Lung (tissue), 11 donors: ENCODE measurements at regions not wholly inside any gene's neighbourhood (a gene's known extent, or its start where the extent isn't known, plus 50 kb on each side); places are given as distances from the start of the nearest gene placed in this dataset.

ENCODE experiments used
- ATAC-seq: fragments of 200-7000 bp; cut with Tn5 transposase; one replicate; pipeline ENCODE4 v1.9.1; 2020; ENCODE audit warnings: moderate number of reproducible peaks; ENCODE audit not compliant: insufficient read depth, low FRiP score
- DNase-seq, 3 donors: peaks; one replicate each; pipeline ENCODE4 v3.0.0-alpha.2; 2013 to 2017
- H3K27ac ChIP-seq, 2 donors: one replicate each; pipeline ENCODE4 v1.5.1; 2013; ENCODE audit warnings: mild to moderate bottlenecking in 2 of 2, moderate library complexity in 2 of 2, control low read depth in 1 of 2, inconsistent platforms in 1 of 2, low read depth in 1 of 2, low read length in 1 of 2
- H3K27me3 ChIP-seq, 3 donors: one replicate each; pipeline ENCODE4 v1.5.1; 2013; ENCODE audit warnings: low read length in 2 of 3; ENCODE audit not compliant: control insufficient read depth in 3 of 3, insufficient read depth in 3 of 3
- H3K36me3 ChIP-seq, 4 donors: one replicate each; pipeline ENCODE4 v1.5.1; 2013; ENCODE audit warnings: low read length in 4 of 4, mild to moderate bottlenecking in 1 of 4, moderate library complexity in 1 of 4; ENCODE audit not compliant: control insufficient read depth in 4 of 4, insufficient read depth in 4 of 4
- H3K4me1 ChIP-seq, 5 donors: one replicate each; pipeline ENCODE4 v1.5.1; 2013; ENCODE audit warnings: low read length in 5 of 5, mild to moderate bottlenecking in 2 of 5, moderate library complexity in 1 of 5; ENCODE audit not compliant: control insufficient read depth in 5 of 5, insufficient read depth in 5 of 5
- H3K4me3 ChIP-seq: one replicate; pipeline ENCODE4 v1.5.1; 2013; ENCODE audit warnings: mild to moderate bottlenecking, control low read depth, moderate library complexity
- H3K9ac ChIP-seq, 2 donors: one replicate each; pipeline ENCODE4 v1.5.1; 2013; ENCODE audit warnings: low read length in 2 of 2, control low read depth in 1 of 2; ENCODE audit not compliant: insufficient read depth in 1 of 2
- H3K9me3 ChIP-seq, 4 donors: one replicate each; pipeline ENCODE4 v1.5.1; 2013; ENCODE audit warnings: low read length in 3 of 4, mild to moderate bottlenecking in 1 of 4, moderate library complexity in 1 of 4; ENCODE audit not compliant: control insufficient read depth in 4 of 4, insufficient read depth in 3 of 4
- WGBS, 2 donors: extraction: QIAGEN DNeasy Blood & Tissue Kit; methylation state at CpG; one replicate each; pipeline ENCODE4 v1.1.7; 2013; 5-methylcytosine and 5-hydroxymethylcytosine counted together
- TF ChIP-seq, protein P1 (sequence below): IDR thresholded peaks from 2 replicates; pipeline ENCODE4 v1.5.1; 2012; ENCODE audit warnings: mild to moderate bottlenecking; ENCODE audit errors: control extremely low read depth, extremely low read depth
- donor health status: control.
- donor health status: control.
- donor health status: Bipolar disorder and iron deficiency.
- donor health status: healthy.
- donor health status: DM: yes; HTN: yes; CAD: no.

DNA sequence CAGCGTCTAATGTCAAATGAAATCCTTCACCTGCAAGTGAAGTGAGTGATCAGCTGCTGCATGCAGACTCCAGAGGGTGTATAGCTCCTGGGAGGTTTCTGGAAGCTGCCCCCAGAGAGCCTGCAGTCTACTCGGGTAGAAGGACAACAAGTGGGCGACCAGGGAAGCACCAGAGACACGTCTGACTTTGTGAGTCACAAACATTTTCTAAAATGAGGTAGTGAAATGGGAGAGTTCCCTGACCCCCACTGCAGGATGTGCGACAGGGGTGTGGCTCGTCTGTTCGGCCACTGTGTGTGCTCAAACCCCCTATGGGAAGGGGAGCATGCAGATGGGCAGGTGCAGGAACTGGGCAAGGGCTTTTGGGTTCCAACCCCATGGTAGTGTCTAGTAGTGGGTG lies 177.1 kb upstream of the PRKCQ start:
- 62 to 66% methylated on average over 7 of the region's 7 CpGs for WGBS, 2 donors
- no peak for ATAC-seq
- H3K9me3 ChIP-seq: peaks cover 0 to 13% (median 0%) of the 10 kb centered on the region in 4 donors
- H3K4me3 ChIP-seq: no peak overlapping the region
- H3K27ac ChIP-seq: no peak overlapping the region
- H3K27me3 ChIP-seq: peaks cover 0 to 4% (median 0%) of the 10 kb centered on the region in 3 donors
- no peaks in the 10 kb centered on the region for H3K36me3 ChIP-seq
- no peak overlapping the region for H3K9ac ChIP-seq
- no peaks in the 10 kb centered on the region for H3K4me1 ChIP-seq
- TF ChIP-seq, protein P1, sequence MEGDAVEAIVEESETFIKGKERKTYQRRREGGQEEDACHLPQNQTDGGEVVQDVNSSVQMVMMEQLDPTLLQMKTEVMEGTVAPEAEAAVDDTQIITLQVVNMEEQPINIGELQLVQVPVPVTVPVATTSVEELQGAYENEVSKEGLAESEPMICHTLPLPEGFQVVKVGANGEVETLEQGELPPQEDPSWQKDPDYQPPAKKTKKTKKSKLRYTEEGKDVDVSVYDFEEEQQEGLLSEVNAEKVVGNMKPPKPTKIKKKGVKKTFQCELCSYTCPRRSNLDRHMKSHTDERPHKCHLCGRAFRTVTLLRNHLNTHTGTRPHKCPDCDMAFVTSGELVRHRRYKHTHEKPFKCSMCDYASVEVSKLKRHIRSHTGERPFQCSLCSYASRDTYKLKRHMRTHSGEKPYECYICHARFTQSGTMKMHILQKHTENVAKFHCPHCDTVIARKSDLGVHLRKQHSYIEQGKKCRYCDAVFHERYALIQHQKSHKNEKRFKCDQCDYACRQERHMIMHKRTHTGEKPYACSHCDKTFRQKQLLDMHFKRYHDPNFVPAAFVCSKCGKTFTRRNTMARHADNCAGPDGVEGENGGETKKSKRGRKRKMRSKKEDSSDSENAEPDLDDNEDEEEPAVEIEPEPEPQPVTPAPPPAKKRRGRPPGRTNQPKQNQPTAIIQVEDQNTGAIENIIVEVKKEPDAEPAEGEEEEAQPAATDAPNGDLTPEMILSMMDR: no peak
- no peak for DNase-seq

DNA sequence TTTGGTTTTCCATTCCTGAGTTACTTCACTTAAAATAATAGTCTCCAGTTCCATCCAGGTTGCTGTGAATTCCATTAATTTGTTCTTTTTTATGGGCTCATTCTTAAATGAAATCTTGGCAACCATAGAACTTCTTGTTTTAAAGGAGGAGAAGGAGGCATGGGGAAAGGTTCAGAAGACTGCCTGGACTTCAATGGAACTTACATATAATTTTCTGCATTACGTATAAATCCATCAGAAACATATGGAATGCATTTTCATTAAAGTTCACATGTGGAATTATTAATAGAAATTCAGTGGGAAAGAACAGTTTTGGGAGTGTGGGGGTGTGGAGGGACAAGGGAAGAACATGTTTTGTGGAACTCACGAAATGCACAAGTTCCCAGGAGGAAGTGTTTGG lies 176.6 kb upstream of the PRKCQ start:
- Histone ChIP-seq H3K27ac (no peak overlapping the region), H3K9ac (no peak overlapping the region), H3K36me3 (no peaks in the 10 kb centered on the region), H3K9me3 (peaks cover 0 to 13% (median 0%) of the 10 kb centered on the region in 4 donors), H3K4me3 (no peak overlapping the region), H3K27me3 (peaks cover 0 to 4% (median 0%) of the 10 kb centered on the region in 3 donors), H3K4me1 (no peaks in the 10 kb centered on the region)
- ATAC-seq (no peak), DNase-seq (no peak)
- WGBS, 2 donors: 55 to 71% methylated on average over 2 of the region's 2 CpGs
- TF ChIP-seq, protein P1: no peak

DNA sequence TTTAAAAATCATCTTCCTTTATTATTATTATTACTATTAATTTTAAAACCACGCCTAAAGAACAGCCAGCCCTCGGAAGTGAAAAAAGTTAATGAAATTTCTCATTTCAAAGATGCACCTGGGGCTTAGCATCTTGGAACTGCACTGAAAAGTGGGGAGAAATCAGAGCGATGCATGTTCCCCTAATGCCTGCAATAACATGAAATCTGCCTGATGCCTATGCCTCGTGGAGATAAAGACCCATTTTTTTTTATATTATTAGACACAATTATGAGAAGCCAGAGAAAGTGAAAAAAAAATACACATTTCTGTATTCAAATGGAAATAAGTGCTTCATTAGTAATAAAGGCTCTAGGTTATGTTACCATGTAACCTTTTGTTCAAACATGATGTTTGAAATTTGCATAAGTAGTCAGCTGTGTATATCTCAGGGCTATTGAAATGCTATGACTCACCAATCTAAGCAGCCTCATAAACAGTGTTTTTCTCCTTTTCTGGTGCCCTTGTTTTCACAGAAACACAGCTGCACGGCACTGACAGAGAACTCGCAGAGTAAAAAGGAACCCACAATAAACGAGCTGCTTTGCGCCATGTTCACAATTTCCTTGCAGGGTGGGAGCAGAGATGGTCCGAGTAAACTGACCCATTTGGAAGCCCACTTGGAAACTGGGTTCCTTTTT lies 175.8 kb upstream of the PRKCQ start:
- peaks cover 0 to 7% (median 0%) of the 10 kb centered on the region in 4 donors for H3K9me3 ChIP-seq
- WGBS, 2 donors: 67 to 69% methylated on average over 9 of the region's 9 CpGs
- peaks cover 0 to 4% (median 0%) of the 10 kb centered on the region in 3 donors for H3K27me3 ChIP-seq
- ATAC-seq: no peak
- TF ChIP-seq, protein P1: no peak
- no peaks in the 10 kb centered on the region for H3K36me3 ChIP-seq
- H3K4me3 ChIP-seq: no peak overlapping the region
- no peak overlapping the region for H3K9ac ChIP-seq
- H3K27ac ChIP-seq: no peak overlapping the region
- no peaks in the 10 kb centered on the region for H3K4me1 ChIP-seq
- DNase-seq: no peak

DNA sequence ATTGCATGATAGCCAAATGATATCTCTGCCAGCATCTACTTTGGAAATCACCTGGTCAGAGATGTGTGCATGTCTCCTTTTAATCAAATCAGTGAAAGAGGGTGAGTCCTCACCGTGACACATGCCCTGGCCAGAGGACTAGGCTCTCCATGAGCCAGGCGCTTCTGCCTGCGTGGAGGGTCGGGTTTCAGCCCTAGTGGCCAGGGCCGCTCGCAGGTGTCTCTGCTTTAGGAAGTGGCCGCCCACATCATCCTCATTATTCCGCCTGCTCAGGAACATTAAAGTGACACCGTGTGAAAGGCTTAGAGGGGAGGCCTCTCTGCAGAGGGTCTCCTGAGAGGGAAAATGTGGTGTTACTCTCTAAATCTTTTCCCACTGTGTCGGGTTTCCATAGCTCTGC lies 173.6 kb upstream of the PRKCQ start:
- H3K27ac ChIP-seq: no peak overlapping the region
- H3K27me3 ChIP-seq: peaks cover 0 to 4% (median 0%) of the 10 kb centered on the region in 3 donors
- DNase-seq: no peak
- no peak for ATAC-seq
- H3K4me3 ChIP-seq: no peak overlapping the region
- H3K9ac ChIP-seq: no peak overlapping the region
- WGBS, 2 donors: 65 to 75% methylated on average over 10 of the region's 10 CpGs
- no peaks in the 10 kb centered on the region for H3K36me3 ChIP-seq
- no peaks in the 10 kb centered on the region for H3K4me1 ChIP-seq
- H3K9me3 ChIP-seq: peaks cover 0 to 4% (median 0%) of the 10 kb centered on the region in 4 donors
- TF ChIP-seq, protein P1: no peak
